ENCODE measurements at regions not wholly inside any gene's neighbourhood (a gene's known extent, or its start where the extent isn't known, plus 50 kb on each side); places are given as distances from the start of the nearest gene placed in this dataset.

- no peak overlapping the region for H2AFZ ChIP-seq (ENCODE audit: low read depth)
- H3K4me2 ChIP-seq, result no peak overlapping the region
- ChIA-PET CTCF (no interaction called here), POLR2A (no interaction called here)
- H3K79me2 ChIP-seq (ENCODE audit: insufficient read depth), result no peaks in the 10 kb centered on the region
- no peaks in the 10 kb centered on the region for H3K9me3 ChIP-seq
- H3K9me2 ChIP-seq, result no peaks in the 10 kb centered on the region
- H4K20me1 ChIP-seq (ENCODE audit: insufficient read depth), result no peaks in the 10 kb centered on the region
- peak overlapping the region in 1 of 2 experiments; percentile 68; a peak in 2 of 4 replicates for H3K27ac ChIP-seq (ENCODE audit: low read depth in 2 of 2, low read length in 1 of 2)
- no peaks in the 10 kb centered on the region for H3K27me3 ChIP-seq (ENCODE audit: insufficient read depth)
- H3K36me3 ChIP-seq (replicated peaks in 1 of 2; ENCODE audit: control insufficient read depth in 1 of 2, insufficient read depth in 2 of 2, low read length in 1 of 2), result no peaks in the 10 kb centered on the region
- WGBS (ENCODE audit: low lambda C conversion rate), result 2% methylated on average over 3 of the region's 3 CpGs
- TF ChIP-seq CHD2 (IDR thresholded peaks at IDR 0.05; ENCODE audit: low read length, partially characterized antibody), result no peak
- no peak for TF ChIP-seq RFX5 (IDR thresholded peaks at IDR 0.05; ENCODE audit: low read length)
- no peak for TF ChIP-seq FOXJ3 (CRISPR knock-in tag; IDR thresholded peaks at IDR 0.05)
- no peak for TF ChIP-seq TEAD4 (IDR thresholded peaks at IDR 0.05; ENCODE audit: borderline replicate concordance, insufficient read depth)
- no peak for TF ChIP-seq MXI1 (IDR thresholded peaks at IDR 0.05; ENCODE audit: low read depth, low read length)
- TF ChIP-seq ZBTB33 (IDR thresholded peaks at IDR 0.05; ENCODE audit: borderline replicate concordance, low read depth), result no peak
- TF ChIP-seq TCF12 (IDR thresholded peaks at IDR 0.05), result no peak
- TF ChIP-seq YY1 (IDR thresholded peaks at IDR 0.05; ENCODE audit: low read depth), result no peak
- TF ChIP-seq FOSL2 (IDR thresholded peaks at IDR 0.05; ENCODE audit: borderline replicate concordance, low read depth), result no peak
- TF ChIP-seq USF1 (IDR thresholded peaks at IDR 0.05; ENCODE audit: borderline replicate concordance, low read depth), result no peak
- TF ChIP-seq MAX (IDR thresholded peaks at IDR 0.05; ENCODE audit: low read depth), result no peak
- TF ChIP-seq GABPA (IDR thresholded peaks at IDR 0.05; ENCODE audit: low read depth), result no peak
- no peak for TF ChIP-seq SMC3 (IDR thresholded peaks at IDR 0.05; ENCODE audit: low read depth, low read length)
- no peak for TF ChIP-seq ELF1 (IDR thresholded peaks at IDR 0.05)
- TF ChIP-seq TAF1 (IDR thresholded peaks at IDR 0.05; ENCODE audit: borderline replicate concordance, low read depth, low read length), result no peak
- TF ChIP-seq CTCF (IDR thresholded peaks at IDR 0.05), result no peak
- no peak for TF ChIP-seq POLR2AphosphoS5 (IDR thresholded peaks at IDR 0.05; ENCODE audit: low read depth, low read length)
- no peak overlapping the region for H3K4me3 ChIP-seq (ENCODE audit: low read depth in 2 of 2, low read length in 1 of 2)
- H3K4me1 ChIP-seq (ENCODE audit: control insufficient read depth in 1 of 2, insufficient read depth in 2 of 2, low read depth in 1 of 2, low read length in 1 of 2), result no peaks in the 10 kb centered on the region; a peak in 1 of 4 replicates
- H3F3A ChIP-seq (replicated peaks; ENCODE audit: insufficient read depth), result no peaks in the 10 kb centered on the region
- no peak for DNase-seq
- H3K9ac ChIP-seq, result no peak overlapping the region
Measured at GRCh38 chr2:194745557-194746146, 911.4 kb upstream of the SLC39A10 start.
